Fibroblast of the aortic adventitia (primary cell): ENCODE measurements at regions not wholly inside any gene's neighbourhood (a gene's known extent, or its start where the extent isn't known, plus 50 kb on each side); places are given as distances from the start of the nearest gene placed in this dataset.
"Not testable (repeated sequence)": the region's sequence is repeated elsewhere in the genome, so short reads cannot be mapped to it uniquely, and the experiment has no call there.

ENCODE experiments used
- DNase-seq: peaks from one replicate; pipeline ENCODE4 v3.0.0-alpha.2; 2010; ENCODE audit warnings: low read depth
- H3K4me3 ChIP-seq: 2 replicates; pipeline ENCODE4 v1.5.1; 2011; ENCODE audit warnings: low read depth, mild to moderate bottlenecking, control low read depth, low read length, moderate library complexity
- TF ChIP-seq, protein P1 (sequence below): IDR thresholded peaks from 2 replicates; pipeline ENCODE4 v1.5.1; 2011; ENCODE audit warnings: mild to moderate bottlenecking, low read length, control low read depth, inconsistent platforms; ENCODE audit not compliant: insufficient read depth

GRCh38 chr12:91454179-91454578 is 271.6 kb upstream of the DCN start:
- TF ChIP-seq, protein P1, sequence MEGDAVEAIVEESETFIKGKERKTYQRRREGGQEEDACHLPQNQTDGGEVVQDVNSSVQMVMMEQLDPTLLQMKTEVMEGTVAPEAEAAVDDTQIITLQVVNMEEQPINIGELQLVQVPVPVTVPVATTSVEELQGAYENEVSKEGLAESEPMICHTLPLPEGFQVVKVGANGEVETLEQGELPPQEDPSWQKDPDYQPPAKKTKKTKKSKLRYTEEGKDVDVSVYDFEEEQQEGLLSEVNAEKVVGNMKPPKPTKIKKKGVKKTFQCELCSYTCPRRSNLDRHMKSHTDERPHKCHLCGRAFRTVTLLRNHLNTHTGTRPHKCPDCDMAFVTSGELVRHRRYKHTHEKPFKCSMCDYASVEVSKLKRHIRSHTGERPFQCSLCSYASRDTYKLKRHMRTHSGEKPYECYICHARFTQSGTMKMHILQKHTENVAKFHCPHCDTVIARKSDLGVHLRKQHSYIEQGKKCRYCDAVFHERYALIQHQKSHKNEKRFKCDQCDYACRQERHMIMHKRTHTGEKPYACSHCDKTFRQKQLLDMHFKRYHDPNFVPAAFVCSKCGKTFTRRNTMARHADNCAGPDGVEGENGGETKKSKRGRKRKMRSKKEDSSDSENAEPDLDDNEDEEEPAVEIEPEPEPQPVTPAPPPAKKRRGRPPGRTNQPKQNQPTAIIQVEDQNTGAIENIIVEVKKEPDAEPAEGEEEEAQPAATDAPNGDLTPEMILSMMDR = no peak
- no peak for DNase-seq

DNA sequence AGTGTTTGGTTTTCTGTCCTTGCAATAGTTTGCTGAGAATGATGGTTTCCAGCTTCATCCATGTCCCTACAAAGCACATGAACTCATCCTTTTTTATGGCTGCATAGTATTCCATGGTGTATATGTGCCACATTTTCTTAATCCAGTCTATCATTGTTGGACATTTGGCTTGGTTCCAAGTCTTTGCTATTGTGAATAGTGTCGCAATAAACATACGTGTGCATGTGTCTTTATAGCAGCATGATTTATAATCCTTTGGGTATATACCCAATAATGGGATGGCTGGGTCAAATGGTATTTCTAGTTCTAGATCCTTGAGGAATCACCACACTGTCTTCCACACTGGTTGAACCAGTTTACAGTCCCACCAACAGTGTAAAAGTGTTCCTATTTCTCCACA is 269.8 kb upstream of the DCN start:
- H3K4me3 ChIP-seq, DNase-seq: not testable (repeated sequence)

More at GRCh38 chr12:91454179-91454578, 271.6 kb upstream of the DCN start:
- H3K4me3 ChIP-seq = no peak overlapping the region

GRCh38 chr12:91441993-91442952 is 259.7 kb upstream of the DCN start:
- TF ChIP-seq, protein P1 = no peak
- H3K4me3 ChIP-seq = no peak overlapping the region
- DNase-seq = no peak

DNA sequence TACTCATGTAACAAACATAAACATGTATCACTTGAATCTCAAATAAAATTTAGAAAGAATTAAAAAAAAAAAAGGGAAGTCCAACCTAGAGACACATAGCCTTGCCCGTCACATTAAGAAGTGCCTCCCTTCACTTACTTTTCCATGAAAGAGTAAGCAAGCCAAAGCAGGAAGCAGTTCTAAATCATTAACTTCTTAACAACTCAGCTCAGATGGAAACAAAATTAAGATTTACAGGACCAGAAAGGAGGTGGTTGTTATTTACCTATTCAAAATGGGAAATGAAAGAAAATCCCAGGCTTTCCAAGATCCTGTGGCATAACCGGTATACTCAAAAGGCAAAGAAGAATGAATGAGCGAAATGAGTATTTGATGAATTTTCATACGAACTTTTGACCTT is 258.6 kb upstream of the DCN start:
- DNase-seq = no peak
- TF ChIP-seq, protein P1 = no peak
- no peak overlapping the region for H3K4me3 ChIP-seq

DNA sequence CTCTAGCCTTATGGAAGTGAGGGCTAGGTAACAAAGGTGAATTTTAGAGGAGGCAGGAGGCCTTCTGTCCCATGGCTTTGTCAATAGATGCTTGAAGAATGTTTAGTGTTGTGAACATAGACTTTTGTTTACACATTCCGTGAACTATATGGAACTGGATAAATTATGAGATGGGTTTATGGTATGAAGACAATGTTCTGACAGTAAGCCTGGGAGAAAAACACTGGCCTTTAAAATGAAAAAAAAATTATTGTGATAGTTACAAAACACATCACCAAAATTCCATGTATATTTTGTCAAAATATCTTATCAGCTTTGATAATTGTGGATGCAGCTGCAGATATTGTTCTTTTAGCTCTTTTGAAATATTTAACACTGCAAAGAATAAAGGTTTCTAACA is 251.5 kb upstream of the DCN start:
- DNase-seq = no peak
- H3K4me3 ChIP-seq = no peak overlapping the region
- TF ChIP-seq, protein P1 = no peak

DNA sequence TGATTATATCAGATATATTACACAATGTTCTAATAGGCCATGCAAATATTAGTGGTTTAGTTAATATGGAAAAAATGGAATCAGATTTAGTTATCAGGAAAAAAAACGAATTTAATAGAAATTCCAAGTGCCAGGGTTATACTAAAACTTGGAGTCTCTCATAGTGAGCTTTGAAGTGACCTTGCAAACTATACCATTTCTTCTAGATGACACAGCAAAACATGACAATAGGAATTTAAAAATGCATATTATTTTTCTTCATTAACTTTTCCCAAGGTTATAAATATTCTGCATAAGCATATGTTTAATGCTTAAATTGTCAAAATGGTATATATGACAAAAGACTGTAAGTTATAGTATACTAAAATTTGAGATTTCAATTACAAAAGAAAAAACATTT is 250.1 kb upstream of the DCN start:
- no peak for DNase-seq
- TF ChIP-seq, protein P1 = no peak
- no peak overlapping the region for H3K4me3 ChIP-seq

DNA sequence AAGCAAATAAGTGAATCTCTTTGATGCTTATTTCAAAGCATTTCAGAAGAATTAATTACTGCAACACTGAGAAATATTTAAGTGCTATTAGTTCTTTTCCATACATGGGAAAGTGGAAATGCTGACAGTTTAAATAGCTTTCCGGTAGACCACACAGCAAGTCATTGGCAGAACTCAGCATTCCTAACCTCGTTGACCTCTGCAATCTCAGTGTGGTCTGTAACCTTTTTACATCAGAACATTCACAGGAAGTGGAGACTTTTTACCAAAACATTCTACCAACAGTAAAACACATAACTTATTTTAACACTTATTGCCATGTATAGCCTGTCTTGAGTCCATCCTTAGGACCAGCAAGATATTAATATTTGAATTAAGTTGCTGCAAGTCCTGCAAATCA is 249.5 kb upstream of the DCN start:
- DNase-seq = no peak
- H3K4me3 ChIP-seq = no peak overlapping the region
- TF ChIP-seq, protein P1 = no peak
